ENCODE measurements at regions not wholly inside any gene's neighbourhood (a gene's known extent, or its start where the extent isn't known, plus 50 kb on each side); places are given as distances from the start of the nearest gene placed in this dataset.

GRCh38 chr9:86721843-86722705 is 225.2 kb downstream of the GAS1 start:
- Histone ChIP-seq H3K36me3 (ENCODE audit: control insufficient read depth, insufficient read depth, low read length) (no peaks in the 10 kb centered on the region), H3K27ac (ENCODE audit: low read length) (peak overlapping the region; percentile 92), H3K27me3 (ENCODE audit: control insufficient read depth, insufficient read depth, low read length) (no peaks in the 10 kb centered on the region), H3K9me3 (replicated peaks; ENCODE audit: control insufficient read depth, low read depth, low read length) (no peaks in the 10 kb centered on the region), H3K4me1 (ENCODE audit: control insufficient read depth, insufficient read depth, low read length) (peaks cover 20% of the 10 kb centered on the region), H3K4me3 (ENCODE audit: low read length) (no peak overlapping the region)
- WGBS (ENCODE audit: insufficient coverage): no CpG with 5 or more reads among the region's 5 CpGs
- DNase-seq: peak; percentile 99

DNA sequence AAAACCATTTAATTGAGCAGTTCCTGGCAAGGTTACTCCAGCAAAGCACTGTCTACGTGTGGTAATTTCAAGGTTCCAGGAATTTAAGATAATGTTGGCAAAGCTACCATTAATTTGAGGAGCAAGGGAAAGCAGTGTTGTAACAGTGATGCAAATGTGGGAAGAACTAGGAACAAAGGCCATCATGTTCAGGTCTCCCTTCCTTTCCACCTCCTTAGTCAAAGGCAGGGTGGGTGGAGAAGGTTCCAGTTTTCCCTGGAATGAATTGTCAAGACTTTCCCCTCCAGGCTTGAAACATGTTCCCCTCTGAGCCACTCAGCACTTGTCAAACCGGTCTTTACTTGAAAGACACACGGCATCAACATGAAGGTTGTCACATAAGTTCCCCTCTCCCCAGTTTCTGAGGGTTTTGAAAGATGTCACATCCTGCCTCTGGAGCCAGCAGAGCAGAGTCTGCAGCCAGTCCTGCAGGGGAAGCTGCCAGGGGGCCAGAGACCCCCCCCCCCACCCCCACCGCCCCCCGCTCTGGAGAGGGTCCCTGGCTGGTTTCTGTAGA is 226.0 kb downstream of the GAS1 start:
- no peaks in the 10 kb centered on the region for H3K36me3 ChIP-seq (ENCODE audit: control insufficient read depth, insufficient read depth, low read length)
- peak overlapping the region; percentile 92 for H3K27ac ChIP-seq (ENCODE audit: low read length)
- H3K4me3 ChIP-seq (ENCODE audit: low read length): no peak overlapping the region
- H3K4me1 ChIP-seq (ENCODE audit: control insufficient read depth, insufficient read depth, low read length): peaks cover 25% of the 10 kb centered on the region
- no peak for DNase-seq
- no peaks in the 10 kb centered on the region for H3K27me3 ChIP-seq (ENCODE audit: control insufficient read depth, insufficient read depth, low read length)
- WGBS (ENCODE audit: insufficient coverage): no CpG with 5 or more reads among the region's 5 CpGs
- no peaks in the 10 kb centered on the region for H3K9me3 ChIP-seq (replicated peaks; ENCODE audit: control insufficient read depth, low read depth, low read length)

DNA sequence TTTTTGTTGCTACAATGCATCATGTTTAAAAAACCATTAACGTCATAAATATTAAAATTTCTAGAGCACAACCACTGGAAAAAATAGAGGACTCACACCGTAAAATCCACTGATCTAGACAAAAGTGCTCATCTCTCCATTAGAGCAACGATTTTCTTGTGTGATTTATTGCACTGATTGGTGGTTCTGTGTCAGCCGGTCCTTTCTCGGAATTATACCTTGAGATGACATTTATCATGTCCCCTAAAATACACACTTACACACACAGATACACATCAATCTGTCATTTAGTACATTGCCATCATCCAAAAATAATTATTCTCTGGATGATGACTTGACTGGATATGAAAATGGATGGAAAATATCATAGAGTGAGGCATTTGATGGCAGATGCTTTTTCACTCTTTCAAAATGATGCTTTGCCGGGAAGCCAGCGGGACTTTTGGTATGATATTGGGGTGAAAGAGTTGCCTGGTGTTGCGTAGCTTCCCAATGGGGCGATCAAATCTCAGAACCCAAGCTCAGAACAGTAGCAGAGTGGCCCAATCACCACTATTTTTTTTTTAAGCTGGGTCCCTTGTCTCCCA is 226.6 kb downstream of the GAS1 start:
- WGBS (ENCODE audit: insufficient coverage): 93% methylated on average over 2 of the region's 9 CpGs
- peak overlapping the region; percentile 92 for H3K27ac ChIP-seq (ENCODE audit: low read length)

DNA sequence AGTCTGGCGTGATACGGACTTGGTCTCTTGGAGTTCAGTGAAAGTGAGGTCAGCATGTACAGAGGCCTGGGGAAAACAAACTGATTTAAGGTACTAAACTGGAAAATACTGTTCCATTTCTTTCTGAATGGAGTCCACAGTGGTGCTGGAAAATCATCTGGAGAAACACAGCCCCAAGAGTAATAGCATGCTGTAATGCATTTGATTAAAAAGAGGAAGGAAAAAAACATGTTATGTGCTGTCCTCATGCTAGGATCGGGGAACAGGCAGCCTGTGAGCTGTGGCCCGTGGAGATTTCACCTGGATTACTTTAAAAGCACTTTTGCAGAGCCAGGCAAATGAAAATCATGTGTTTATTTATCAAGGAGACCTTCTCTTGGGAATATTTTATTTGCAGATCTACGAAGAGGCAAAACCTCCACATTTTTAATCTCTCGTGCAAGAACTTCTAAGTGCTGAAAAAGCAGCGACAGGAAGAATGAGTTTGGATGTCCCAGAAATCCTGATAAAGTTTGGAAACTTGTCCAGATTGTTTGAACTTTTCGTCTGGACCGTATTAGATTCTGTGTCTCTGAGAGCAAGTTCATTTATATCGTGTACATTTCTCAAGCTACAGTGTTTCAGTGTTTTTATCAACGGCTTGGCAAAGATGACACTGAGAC is 228.8 kb downstream of the GAS1 start:
- Histone ChIP-seq H3K4me1 (ENCODE audit: control insufficient read depth, insufficient read depth, low read length) (peaks cover 38% of the 10 kb centered on the region), H3K27me3 (ENCODE audit: control insufficient read depth, insufficient read depth, low read length) (no peaks in the 10 kb centered on the region), H3K9me3 (replicated peaks; ENCODE audit: control insufficient read depth, low read depth, low read length) (no peaks in the 10 kb centered on the region), H3K27ac (ENCODE audit: low read length) (peak overlapping the region; percentile 78), H3K4me3 (ENCODE audit: low read length) (no peak overlapping the region), H3K36me3 (ENCODE audit: control insufficient read depth, insufficient read depth, low read length) (no peaks in the 10 kb centered on the region)
- 17% methylated on average over 4 of the region's 11 CpGs for WGBS (ENCODE audit: insufficient coverage)
- DNase-seq: peak; percentile 93

More for the DNA sequence above, 226.6 kb downstream of the GAS1 start:
- Histone ChIP-seq H3K4me1 (ENCODE audit: control insufficient read depth, insufficient read depth, low read length) (peaks cover 27% of the 10 kb centered on the region), H3K36me3 (ENCODE audit: control insufficient read depth, insufficient read depth, low read length) (no peaks in the 10 kb centered on the region), H3K27me3 (ENCODE audit: control insufficient read depth, insufficient read depth, low read length) (no peaks in the 10 kb centered on the region), H3K4me3 (ENCODE audit: low read length) (no peak overlapping the region), H3K9me3 (replicated peaks; ENCODE audit: control insufficient read depth, low read depth, low read length) (no peaks in the 10 kb centered on the region)
- no peak for DNase-seq

GRCh38 chr9:86716326-86716922 is 230.9 kb downstream of the GAS1 start:
- DNase-seq: peak; percentile 71
- 40% methylated on average over 1 of the region's 4 CpGs for WGBS (ENCODE audit: insufficient coverage)
- H3K36me3 ChIP-seq (ENCODE audit: control insufficient read depth, insufficient read depth, low read length): no peaks in the 10 kb centered on the region
- H3K9me3 ChIP-seq (replicated peaks; ENCODE audit: control insufficient read depth, low read depth, low read length): no peaks in the 10 kb centered on the region
- peaks cover 31% of the 10 kb centered on the region for H3K4me1 ChIP-seq (ENCODE audit: control insufficient read depth, insufficient read depth, low read length)
- H3K27ac ChIP-seq (ENCODE audit: low read length): peak overlapping the region; percentile 63
- no peaks in the 10 kb centered on the region for H3K27me3 ChIP-seq (ENCODE audit: control insufficient read depth, insufficient read depth, low read length)
- no peak overlapping the region for H3K4me3 ChIP-seq (ENCODE audit: low read length)

- peaks cover 25% of the 10 kb centered on the region for H3K4me1 ChIP-seq (ENCODE audit: control insufficient read depth, insufficient read depth, low read length)
- H3K9me3 ChIP-seq (replicated peaks; ENCODE audit: control insufficient read depth, low read depth, low read length): no peaks in the 10 kb centered on the region
- no peaks in the 10 kb centered on the region for H3K36me3 ChIP-seq (ENCODE audit: control insufficient read depth, insufficient read depth, low read length)
- H3K4me3 ChIP-seq (ENCODE audit: low read length): no peak overlapping the region
- 5% methylated on average over 2 of the region's 4 CpGs for WGBS (ENCODE audit: insufficient coverage)
- no peaks in the 10 kb centered on the region for H3K27me3 ChIP-seq (ENCODE audit: control insufficient read depth, insufficient read depth, low read length)
- peak; percentile 98 for DNase-seq
- H3K27ac ChIP-seq (ENCODE audit: low read length): peak overlapping the region; percentile 78
Measured at GRCh38 chr9:86714999-86715398, 232.3 kb downstream of the GAS1 start.

- DNase-seq: peak; percentile 96
Measured at GRCh38 chr9:86713970-86714369, 233.3 kb downstream of the GAS1 start.

DNA sequence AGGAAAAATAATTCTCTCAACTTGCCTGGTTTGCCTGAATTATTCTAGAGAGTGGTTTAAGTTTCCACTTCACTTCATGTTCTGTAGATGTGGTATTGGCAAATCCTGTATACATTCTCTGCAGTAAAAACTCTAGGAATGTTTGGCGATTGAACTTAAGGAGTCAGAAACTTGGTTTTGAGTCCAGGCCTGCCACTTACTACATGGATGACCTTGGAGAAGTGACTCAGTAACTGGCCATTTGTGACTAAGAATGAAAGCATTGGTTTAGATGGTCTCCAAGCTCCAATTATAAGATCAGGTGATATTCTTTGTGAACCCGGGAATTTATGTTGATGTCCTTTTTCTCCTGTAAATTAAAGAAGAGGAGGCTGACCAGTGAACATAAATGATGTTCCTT is 233.8 kb downstream of the GAS1 start:
- no CpG with 5 or more reads among the region's 2 CpGs for WGBS (ENCODE audit: insufficient coverage)
- H3K27ac ChIP-seq (ENCODE audit: low read length): peak overlapping the region; percentile 78

More at GRCh38 chr9:86713970-86714369, 233.3 kb downstream of the GAS1 start:
- H3K36me3 ChIP-seq (ENCODE audit: control insufficient read depth, insufficient read depth, low read length): no peaks in the 10 kb centered on the region
- H3K27me3 ChIP-seq (ENCODE audit: control insufficient read depth, insufficient read depth, low read length): no peaks in the 10 kb centered on the region
- WGBS (ENCODE audit: insufficient coverage): no CpG with 5 or more reads among the region's 1 CpG
- H3K4me3 ChIP-seq (ENCODE audit: low read length): no peak overlapping the region
- peaks cover 30% of the 10 kb centered on the region for H3K4me1 ChIP-seq (ENCODE audit: control insufficient read depth, insufficient read depth, low read length)
- H3K9me3 ChIP-seq (replicated peaks; ENCODE audit: control insufficient read depth, low read depth, low read length): no peaks in the 10 kb centered on the region
- H3K27ac ChIP-seq (ENCODE audit: low read length): peak overlapping the region; percentile 78

GRCh38 chr9:86708918-86709835 is 238.1 kb downstream of the GAS1 start:
- Histone ChIP-seq H3K36me3 (ENCODE audit: control insufficient read depth, insufficient read depth, low read length) (no peaks in the 10 kb centered on the region), H3K4me3 (ENCODE audit: low read length) (no peak overlapping the region), H3K27me3 (ENCODE audit: control insufficient read depth, insufficient read depth, low read length) (no peaks in the 10 kb centered on the region), H3K9me3 (replicated peaks; ENCODE audit: control insufficient read depth, low read depth, low read length) (no peaks in the 10 kb centered on the region), H3K27ac (ENCODE audit: low read length) (no peak overlapping the region), H3K4me1 (ENCODE audit: control insufficient read depth, insufficient read depth, low read length) (peaks cover 13% of the 10 kb centered on the region)
- peak; percentile 78 for DNase-seq
- 57% methylated on average over 5 of the region's 9 CpGs for WGBS (ENCODE audit: insufficient coverage)

More for the DNA sequence above, 233.8 kb downstream of the GAS1 start:
- H3K4me3 ChIP-seq (ENCODE audit: low read length): no peak overlapping the region
- H3K9me3 ChIP-seq (replicated peaks; ENCODE audit: control insufficient read depth, low read depth, low read length): no peaks in the 10 kb centered on the region
- no peaks in the 10 kb centered on the region for H3K36me3 ChIP-seq (ENCODE audit: control insufficient read depth, insufficient read depth, low read length)
- DNase-seq: no peak
- peaks cover 28% of the 10 kb centered on the region for H3K4me1 ChIP-seq (ENCODE audit: control insufficient read depth, insufficient read depth, low read length)
- H3K27me3 ChIP-seq (ENCODE audit: control insufficient read depth, insufficient read depth, low read length): no peaks in the 10 kb centered on the region
